Uterus (tissue), 2 donors: ENCODE measurements at regions not wholly inside any gene's neighbourhood (a gene's known extent, or its start where the extent isn't known, plus 50 kb on each side); places are given as distances from the start of the nearest gene placed in this dataset.

Experiments used
- POLR2A ChIP-seq, 2 donors: fragments of 450-650 bp; IDR thresholded peaks; one replicate each; pipeline ENCODE4 v1.6.1; 2016; ENCODE audit warnings: antibody characterized with exemption in 2 of 2, mild to moderate bottlenecking in 1 of 2, moderate library complexity in 1 of 2
- TF ChIP-seq, protein P1 (sequence below), 4 experiments: fragments of 200-600 bp in 2 of 4; fragments of 450-650 bp in 2 of 4; sonication (generic) in 2 of 4; IDR thresholded peaks; one replicate each; pipeline ENCODE4 v1.5.1; 2016 to 2019; ENCODE audit warnings: antibody characterized with exemption in 4 of 4, mild to moderate bottlenecking in 2 of 4, moderate library complexity in 1 of 4

DNA sequence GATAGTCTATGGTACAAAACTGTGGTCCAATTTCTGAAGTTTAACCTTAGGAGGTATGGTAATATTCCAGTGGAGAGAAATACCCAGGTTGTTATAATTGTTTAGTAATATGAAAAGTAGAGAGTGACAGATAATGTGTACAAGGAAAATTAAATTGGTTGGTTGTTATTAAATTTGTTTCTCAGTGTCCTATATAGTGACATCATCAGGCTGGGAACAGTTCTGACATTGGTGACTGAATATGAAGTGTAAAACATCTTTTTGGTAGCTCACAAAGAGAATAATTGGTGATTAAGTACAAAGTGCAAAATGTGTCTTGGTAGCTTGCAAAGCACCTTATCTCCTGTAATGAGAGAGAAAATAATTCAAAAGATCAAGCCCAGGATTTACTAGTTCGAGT lies 1806.1 kb upstream of the CDH6 start:
- no peak for TF ChIP-seq POLR2A (IDR thresholded peaks at IDR 0.05)
- TF ChIP-seq, protein P1, sequence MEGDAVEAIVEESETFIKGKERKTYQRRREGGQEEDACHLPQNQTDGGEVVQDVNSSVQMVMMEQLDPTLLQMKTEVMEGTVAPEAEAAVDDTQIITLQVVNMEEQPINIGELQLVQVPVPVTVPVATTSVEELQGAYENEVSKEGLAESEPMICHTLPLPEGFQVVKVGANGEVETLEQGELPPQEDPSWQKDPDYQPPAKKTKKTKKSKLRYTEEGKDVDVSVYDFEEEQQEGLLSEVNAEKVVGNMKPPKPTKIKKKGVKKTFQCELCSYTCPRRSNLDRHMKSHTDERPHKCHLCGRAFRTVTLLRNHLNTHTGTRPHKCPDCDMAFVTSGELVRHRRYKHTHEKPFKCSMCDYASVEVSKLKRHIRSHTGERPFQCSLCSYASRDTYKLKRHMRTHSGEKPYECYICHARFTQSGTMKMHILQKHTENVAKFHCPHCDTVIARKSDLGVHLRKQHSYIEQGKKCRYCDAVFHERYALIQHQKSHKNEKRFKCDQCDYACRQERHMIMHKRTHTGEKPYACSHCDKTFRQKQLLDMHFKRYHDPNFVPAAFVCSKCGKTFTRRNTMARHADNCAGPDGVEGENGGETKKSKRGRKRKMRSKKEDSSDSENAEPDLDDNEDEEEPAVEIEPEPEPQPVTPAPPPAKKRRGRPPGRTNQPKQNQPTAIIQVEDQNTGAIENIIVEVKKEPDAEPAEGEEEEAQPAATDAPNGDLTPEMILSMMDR (IDR thresholded peaks at IDR 0.05) = no peak
